ENCODE measurements at regions not wholly inside any gene's neighbourhood (a gene's known extent, or its start where the extent isn't known, plus 50 kb on each side); places are given as distances from the start of the nearest gene placed in this dataset.

GRCh38 chr3:13132731-13133410, 59.6 kb upstream of the IQSEC1 start:
- Histone ChIP-seq H3K27ac (ENCODE audit: low read depth, low read length) (no peak overlapping the region), H3K4me3 (ENCODE audit: low read length) (no peak overlapping the region), H3K9ac (ENCODE audit: extremely low read depth, low read length, poor library complexity, severe bottlenecking) (no peak overlapping the region), H3K4me1 (ENCODE audit: control insufficient read depth, insufficient read depth, low read length) (no peaks in the 10 kb centered on the region), H3K9me3 (ENCODE audit: control insufficient read depth, low read length) (no peaks in the 10 kb centered on the region), H3K27me3 (ENCODE audit: control insufficient read depth, insufficient read depth, low read length, poor library complexity, severe bottlenecking) (no peaks in the 10 kb centered on the region), H3K36me3 (ENCODE audit: control insufficient read depth, insufficient read depth, low read length) (no peaks in the 10 kb centered on the region)
- no peak overlapping the region for H3K27ac Mint-ChIP-seq
- H3K36me3 Mint-ChIP-seq (ENCODE audit: low read depth) = no peaks in the 10 kb centered on the region
- no peaks in the 10 kb centered on the region for H3K4me1 Mint-ChIP-seq
- H3K9me3 Mint-ChIP-seq = no peaks in the 10 kb centered on the region
- TF ChIP-seq CTCF (conservative IDR thresholded peaks at IDR 0.05) = no peak
- peak; percentile 16 for DNase-seq
- no peak overlapping the region for H3K4me3 Mint-ChIP-seq
- WGBS, 2 experiments (ENCODE audit: insufficient coverage in 1 of 2, insufficient read length in 1 of 2) = 82 to 93% methylated on average over 2 to 6 of the region's 6 CpGs
- no peaks in the 10 kb centered on the region for H3K27me3 Mint-ChIP-seq (ENCODE audit: insufficient read depth)

GRCh38 chr3:13132281-13132680, 59.1 kb upstream of the IQSEC1 start:
- Histone ChIP-seq H3K9me3 (ENCODE audit: control insufficient read depth, low read length) (no peaks in the 10 kb centered on the region), H3K4me1 (ENCODE audit: control insufficient read depth, insufficient read depth, low read length) (no peaks in the 10 kb centered on the region), H3K9ac (ENCODE audit: extremely low read depth, low read length, poor library complexity, severe bottlenecking) (no peak overlapping the region), H3K27me3 (ENCODE audit: control insufficient read depth, insufficient read depth, low read length, poor library complexity, severe bottlenecking) (no peaks in the 10 kb centered on the region), H3K36me3 (ENCODE audit: control insufficient read depth, insufficient read depth, low read length) (no peaks in the 10 kb centered on the region), H3K27ac (ENCODE audit: low read depth, low read length) (no peak overlapping the region), H3K4me3 (ENCODE audit: low read length) (no peak overlapping the region)
- peak; percentile 37 for DNase-seq
- no peaks in the 10 kb centered on the region for H3K27me3 Mint-ChIP-seq (ENCODE audit: insufficient read depth)
- TF ChIP-seq CTCF (conservative IDR thresholded peaks at IDR 0.05) = no peak
- no peaks in the 10 kb centered on the region for H3K36me3 Mint-ChIP-seq (ENCODE audit: low read depth)
- H3K4me3 Mint-ChIP-seq = no peak overlapping the region
- H3K4me1 Mint-ChIP-seq = no peaks in the 10 kb centered on the region
- H3K9me3 Mint-ChIP-seq = no peaks in the 10 kb centered on the region
- no peak overlapping the region for H3K27ac Mint-ChIP-seq
- 87 to 98% methylated on average over 4 of the region's 4 CpGs for WGBS, 2 experiments (ENCODE audit: insufficient coverage in 1 of 2, insufficient read length in 1 of 2)

GRCh38 chr3:13130464-13131193, 57.4 kb upstream of the IQSEC1 start:
- no peaks in the 10 kb centered on the region for H3K27me3 Mint-ChIP-seq (ENCODE audit: insufficient read depth)
- Histone ChIP-seq H3K27me3 (ENCODE audit: control insufficient read depth, insufficient read depth, low read length, poor library complexity, severe bottlenecking) (no peaks in the 10 kb centered on the region), H3K9me3 (ENCODE audit: control insufficient read depth, low read length) (no peaks in the 10 kb centered on the region), H3K9ac (ENCODE audit: extremely low read depth, low read length, poor library complexity, severe bottlenecking) (no peak overlapping the region), H3K27ac (ENCODE audit: low read depth, low read length) (no peak overlapping the region), H3K4me3 (ENCODE audit: low read length) (no peak overlapping the region), H3K4me1 (ENCODE audit: control insufficient read depth, insufficient read depth, low read length) (no peaks in the 10 kb centered on the region), H3K36me3 (ENCODE audit: control insufficient read depth, insufficient read depth, low read length) (no peaks in the 10 kb centered on the region)
- DNase-seq = no peak
- no peaks in the 10 kb centered on the region for H3K4me1 Mint-ChIP-seq
- no peak for TF ChIP-seq CTCF (conservative IDR thresholded peaks at IDR 0.05)
- H3K27ac Mint-ChIP-seq = no peak overlapping the region
- no peaks in the 10 kb centered on the region for H3K36me3 Mint-ChIP-seq (ENCODE audit: low read depth)
- no peak overlapping the region for H3K4me3 Mint-ChIP-seq
- H3K9me3 Mint-ChIP-seq = no peaks in the 10 kb centered on the region
- WGBS, 2 experiments (ENCODE audit: insufficient coverage in 1 of 2, insufficient read length in 1 of 2) = 78 to 80% methylated on average over 2 of the region's 3 CpGs

All from endodermal cell (in vitro differentiated cells).